CD4-positive, alpha-beta memory T cell (primary cell): ENCODE measurements at regions not wholly inside any gene's neighbourhood (a gene's known extent, or its start where the extent isn't known, plus 50 kb on each side); places are given as distances from the start of the nearest gene placed in this dataset.

Experiments
- CTCF ChIA-PET: fragments of 350-600 bp; sonication (Branson Sonifier 250); formaldehyde crosslinking; loops from one replicate; lab custom pipeline; 2021; ENCODE audit warnings: inconsistent platforms; ENCODE audit not compliant: partially characterized antibody; lab: Charles Lee
- POLR2A ChIA-PET: fragments of 350-600 bp; sonication (Branson Sonifier 250); formaldehyde crosslinking; loops from one replicate; lab custom pipeline; 2021; ENCODE audit not compliant: partially characterized antibody; lab: Charles Lee
- DNase-seq, 5 donors: peaks; one replicate each; pipeline versions ENCODE4 v3.0.0 to v3.0.0-alpha.2; 2020 to 2022; ENCODE audit warnings: mixed read lengths in 1 of 5
- H3K27ac ChIP-seq: one replicate; pipeline ENCODE4 v1.7.0; 2013; ENCODE audit warnings: low read depth, low read length
- H3K27me3 ChIP-seq: 2 replicates; pipeline ENCODE4 v1.7.0; 2013; ENCODE audit warnings: mild to moderate bottlenecking, low read length, moderate library complexity; ENCODE audit not compliant: insufficient read depth
- H3K36me3 ChIP-seq: 2 replicates; pipeline ENCODE4 v1.7.0; 2013; ENCODE audit warnings: mild to moderate bottlenecking, low read length, moderate library complexity; ENCODE audit not compliant: insufficient read depth
- H3K4me1 ChIP-seq: 2 replicates; pipeline ENCODE4 v1.7.0; 2013; ENCODE audit warnings: mild to moderate bottlenecking, low read length, moderate library complexity; ENCODE audit not compliant: insufficient read depth
- H3K4me3 ChIP-seq, 2 donors: one replicate each; pipeline ENCODE4 v1.7.0; 2013; ENCODE audit warnings: low read length in 2 of 2, mild to moderate bottlenecking in 1 of 2
- H3K9me3 ChIP-seq, 2 donors: one replicate each; pipeline ENCODE4 v1.7.0; 2013; ENCODE audit warnings: low read length in 2 of 2, control low read depth in 1 of 2; ENCODE audit not compliant: control insufficient read depth in 1 of 2
- H3K27ac Mint-ChIP-seq, 7 donors: one replicate each; pipeline ENCODE4 v1.8.0; 2020 to 2021; ENCODE audit warnings: mixed read lengths in 7 of 7, mild to moderate bottlenecking in 6 of 7, inconsistent platforms in 3 of 7, moderate library complexity in 3 of 7
- H3K27me3 Mint-ChIP-seq, 2 donors: one replicate each; pipeline ENCODE4 v1.8.0; 2020 to 2021; ENCODE audit warnings: mixed read lengths in 2 of 2
- H3K36me3 Mint-ChIP-seq, 2 donors: one replicate each; pipeline ENCODE4 v1.8.0; 2020 to 2021; ENCODE audit warnings: mixed read lengths in 2 of 2, inconsistent platforms in 1 of 2, mild to moderate bottlenecking in 1 of 2
- H3K4me1 Mint-ChIP-seq, 4 donors: one replicate each; pipeline ENCODE4 v1.8.0; 2020 to 2021; ENCODE audit warnings: mixed read lengths in 4 of 4, mild to moderate bottlenecking in 1 of 4
- H3K4me3 Mint-ChIP-seq, 8 donors: one replicate each; pipeline ENCODE4 v1.8.0; 2020 to 2021; ENCODE audit warnings: mixed read lengths in 8 of 8, mild to moderate bottlenecking in 7 of 8, moderate library complexity in 6 of 8, inconsistent platforms in 3 of 8
- H3K9me3 Mint-ChIP-seq, 8 donors: one replicate each; pipeline ENCODE4 v1.8.0; 2020 to 2021; ENCODE audit warnings: mixed read lengths in 8 of 8, mild to moderate bottlenecking in 5 of 8, inconsistent platforms in 3 of 8, moderate library complexity in 1 of 8
- intact Hi-C: fragments of 100-400 bp; cut with micrococcal nuclease; formaldehyde crosslinking; loops from one replicate; pipeline ENCODE4 v1.15.1; 2023

GRCh38 chr3:55160241-55160983 lies 232.6 kb upstream of the LRTM1 start:
- Mint-ChIP-seq H3K4me3 (no peak overlapping the region), H3K9me3 (peaks cover 0 to 10% (median 6%) of the 10 kb centered on the region in 8 donors), H3K36me3 (no peaks in the 10 kb centered on the region), H3K4me1 (no peaks in the 10 kb centered on the region), H3K27ac (no peak overlapping the region), H3K27me3 (no peaks in the 10 kb centered on the region)
- CTCF ChIA-PET, result interaction anchor here (0.5 kb wide), 1 partner anchor 44 kb away, joined by 3 read pairs; no protein-coding TSS in a partner anchor
- Histone ChIP-seq H3K36me3 (no peaks in the 10 kb centered on the region), H3K9me3 (no peaks in the 10 kb centered on the region), H3K4me1 (no peaks in the 10 kb centered on the region), H3K4me3 (no peak overlapping the region), H3K27ac (no peak overlapping the region), H3K27me3 (no peaks in the 10 kb centered on the region)
- POLR2A ChIA-PET, result no interaction called here
- intact Hi-C loops, result no loop called here
- DNase-seq, result no peak

- no peak for DNase-seq
- H3K4me1 ChIP-seq, result no peaks in the 10 kb centered on the region
- Mint-ChIP-seq H3K27me3 (no peaks in the 10 kb centered on the region), H3K9me3 (peaks cover 0 to 12% (median 6%) of the 10 kb centered on the region in 8 donors), H3K27ac (no peak overlapping the region), H3K36me3 (no peaks in the 10 kb centered on the region), H3K4me1 (no peaks in the 10 kb centered on the region), H3K4me3 (no peak overlapping the region)
- no peak overlapping the region for H3K4me3 ChIP-seq
- intact Hi-C loops, result no loop called here
- no peaks in the 10 kb centered on the region for H3K9me3 ChIP-seq
- no peaks in the 10 kb centered on the region for H3K36me3 ChIP-seq
- H3K27ac ChIP-seq, result no peak overlapping the region
- ChIA-PET POLR2A (no interaction called here), CTCF (no interaction called here)
- no peaks in the 10 kb centered on the region for H3K27me3 ChIP-seq
Observed at GRCh38 chr3:55159711-55160110, 231.9 kb upstream of the LRTM1 start.

- no peak overlapping the region for H3K4me3 Mint-ChIP-seq
- CTCF ChIA-PET, result no interaction called here
- H3K9me3 Mint-ChIP-seq, result peaks cover 0 to 12% (median 6%) of the 10 kb centered on the region in 8 donors
- intact Hi-C loops, result no loop called here
- H3K27ac ChIP-seq, result no peak overlapping the region
- H3K27ac Mint-ChIP-seq, result no peak overlapping the region
- DNase-seq, result no peak
- no peak overlapping the region for H3K4me3 ChIP-seq
- H3K4me1 Mint-ChIP-seq, result no peaks in the 10 kb centered on the region
- POLR2A ChIA-PET, result no interaction called here
- no peaks in the 10 kb centered on the region for H3K27me3 ChIP-seq
- no peaks in the 10 kb centered on the region for H3K9me3 ChIP-seq
- no peaks in the 10 kb centered on the region for H3K27me3 Mint-ChIP-seq
- no peaks in the 10 kb centered on the region for H3K4me1 ChIP-seq
- H3K36me3 Mint-ChIP-seq, result no peaks in the 10 kb centered on the region
- no peaks in the 10 kb centered on the region for H3K36me3 ChIP-seq
Observed at GRCh38 chr3:55159016-55159415, 231.2 kb upstream of the LRTM1 start.

GRCh38 chr3:55158345-55158744 lies 230.5 kb upstream of the LRTM1 start:
- H3K27ac Mint-ChIP-seq, result no peak overlapping the region
- H3K9me3 Mint-ChIP-seq, result peaks cover 0 to 10% (median 5%) of the 10 kb centered on the region in 8 donors
- H3K4me1 Mint-ChIP-seq, result no peaks in the 10 kb centered on the region
- ChIA-PET POLR2A (no interaction called here), CTCF (no interaction called here)
- no peaks in the 10 kb centered on the region for H3K9me3 ChIP-seq
- no peaks in the 10 kb centered on the region for H3K27me3 ChIP-seq
- no peak overlapping the region for H3K4me3 Mint-ChIP-seq
- no peaks in the 10 kb centered on the region for H3K27me3 Mint-ChIP-seq
- no peaks in the 10 kb centered on the region for H3K36me3 ChIP-seq
- no peaks in the 10 kb centered on the region for H3K36me3 Mint-ChIP-seq
- intact Hi-C loops, result no loop called here
- no peak overlapping the region for H3K4me3 ChIP-seq
- H3K4me1 ChIP-seq, result no peaks in the 10 kb centered on the region
- no peak overlapping the region for H3K27ac ChIP-seq
- DNase-seq, result no peak

DNA sequence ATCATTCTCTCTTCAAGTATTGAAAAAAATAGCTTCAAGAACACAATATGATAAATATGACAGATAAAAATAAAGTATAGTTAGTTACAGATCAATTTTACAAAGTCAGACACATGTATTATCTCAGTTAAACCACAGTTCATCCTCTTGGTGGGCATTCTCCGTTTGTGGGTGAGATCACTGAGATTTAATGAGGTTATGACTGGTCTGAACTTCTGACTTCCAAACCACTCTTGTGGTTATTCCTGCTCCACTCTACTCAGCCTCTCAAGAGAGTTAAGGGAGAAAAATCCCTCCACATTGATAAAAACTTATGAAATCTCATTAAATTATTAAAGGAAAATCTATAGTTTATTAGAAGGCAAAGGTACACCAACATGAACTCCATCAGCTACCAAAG lies 229.9 kb upstream of the LRTM1 start:
- no peaks in the 10 kb centered on the region for H3K9me3 ChIP-seq
- intact Hi-C loops, result no loop called here
- no peak for DNase-seq
- ChIA-PET CTCF (no interaction called here), POLR2A (no interaction called here)
- Mint-ChIP-seq H3K27me3 (no peaks in the 10 kb centered on the region), H3K4me1 (no peaks in the 10 kb centered on the region), H3K36me3 (no peaks in the 10 kb centered on the region), H3K27ac (no peak overlapping the region), H3K4me3 (no peak overlapping the region), H3K9me3 (peaks cover 0 to 8% (median 5%) of the 10 kb centered on the region in 8 donors)
- no peaks in the 10 kb centered on the region for H3K4me1 ChIP-seq
- no peak overlapping the region for H3K27ac ChIP-seq
- H3K4me3 ChIP-seq, result no peak overlapping the region
- H3K36me3 ChIP-seq, result no peaks in the 10 kb centered on the region
- no peaks in the 10 kb centered on the region for H3K27me3 ChIP-seq

DNA sequence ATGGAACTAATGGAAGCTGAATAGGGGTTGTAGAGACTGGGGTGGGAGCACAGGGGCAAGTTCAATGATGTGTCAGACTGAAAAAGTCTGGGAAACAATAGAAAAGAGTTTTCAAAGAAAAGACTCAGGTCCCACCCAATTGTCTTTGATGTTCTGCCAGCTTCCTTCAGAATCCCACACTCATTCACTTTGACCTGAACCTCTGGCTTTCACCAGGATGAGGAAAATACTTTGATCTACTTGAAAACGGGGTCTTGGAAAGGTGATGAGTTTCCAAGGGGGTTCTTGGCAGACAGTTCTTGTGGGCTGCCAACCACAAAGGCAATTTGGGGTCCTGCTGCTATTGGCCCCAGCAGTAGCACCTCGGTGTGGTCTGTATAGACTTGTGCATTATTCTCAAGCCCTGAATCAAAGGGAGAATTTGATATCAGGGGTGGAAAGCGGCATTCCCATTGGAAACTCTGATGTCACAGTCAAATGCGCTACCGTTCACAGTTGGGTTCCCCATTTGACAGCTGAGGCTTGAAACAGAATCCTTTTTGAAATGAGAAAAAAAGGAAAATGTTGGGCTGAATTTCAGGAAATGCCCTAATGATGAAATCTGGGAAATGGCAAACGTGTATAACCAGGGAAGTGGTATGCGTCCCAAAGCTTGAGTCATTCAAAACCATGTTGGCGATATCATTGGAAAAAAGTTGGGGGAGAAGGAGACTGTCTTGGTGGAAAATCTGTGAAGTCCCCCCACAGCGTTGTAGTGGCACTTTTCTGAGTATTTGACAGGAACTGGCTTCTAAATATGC lies 229.2 kb upstream of the LRTM1 start:
- Histone ChIP-seq H3K27me3 (no peaks in the 10 kb centered on the region), H3K9me3 (no peaks in the 10 kb centered on the region), H3K4me3 (no peak overlapping the region), H3K4me1 (no peaks in the 10 kb centered on the region), H3K27ac (no peak overlapping the region), H3K36me3 (no peaks in the 10 kb centered on the region)
- ChIA-PET POLR2A (no interaction called here), CTCF (no interaction called here)
- no peak for DNase-seq
- H3K27ac Mint-ChIP-seq, result no peak overlapping the region
- no peaks in the 10 kb centered on the region for H3K27me3 Mint-ChIP-seq
- intact Hi-C loops, result no loop called here
- no peak overlapping the region for H3K4me3 Mint-ChIP-seq
- H3K9me3 Mint-ChIP-seq, result peaks cover 0 to 13% (median 7%) of the 10 kb centered on the region in 8 donors
- no peaks in the 10 kb centered on the region for H3K4me1 Mint-ChIP-seq
- H3K36me3 Mint-ChIP-seq, result no peaks in the 10 kb centered on the region

GRCh38 chr3:55147856-55148720 lies 220.2 kb upstream of the LRTM1 start:
- H3K36me3 Mint-ChIP-seq, result no peaks in the 10 kb centered on the region
- intact Hi-C loops, result no loop called here

More at GRCh38 chr3:55147856-55148720, 220.2 kb upstream of the LRTM1 start:
- Histone ChIP-seq H3K4me3 (no peak overlapping the region), H3K36me3 (no peaks in the 10 kb centered on the region), H3K27ac (no peak overlapping the region), H3K9me3 (no peaks in the 10 kb centered on the region), H3K4me1 (no peaks in the 10 kb centered on the region), H3K27me3 (no peaks in the 10 kb centered on the region)
- CTCF ChIA-PET, result no interaction called here
- no peak for DNase-seq
- H3K27me3 Mint-ChIP-seq, result no peaks in the 10 kb centered on the region
- peaks cover 0 to 11% (median 2%) of the 10 kb centered on the region in 8 donors for H3K9me3 Mint-ChIP-seq
- no peaks in the 10 kb centered on the region for H3K4me1 Mint-ChIP-seq
- H3K27ac Mint-ChIP-seq, result no peak overlapping the region
- POLR2A ChIA-PET, result no interaction called here
- no peak overlapping the region for H3K4me3 Mint-ChIP-seq
